ENCODE measurements at regions not wholly inside any gene's neighbourhood (a gene's known extent, or its start where the extent isn't known, plus 50 kb on each side); places are given as distances from the start of the nearest gene placed in this dataset.

- Histone ChIP-seq H3F3A (ENCODE audit: insufficient read depth, low read depth) (no peaks in the 10 kb centered on the region; the same call in 1 of the 2 replicates), H3K79me2 (ENCODE audit: low read depth) (no peaks in the 10 kb centered on the region), H3K9me2 (ENCODE audit: insufficient read depth) (no peaks in the 10 kb centered on the region), H3K36me3 (ENCODE audit: low read depth) (no peaks in the 10 kb centered on the region), H4K20me1 (ENCODE audit: insufficient read depth) (no peaks in the 10 kb centered on the region), H3K4me2 (no peak overlapping the region), H3K27me3 (ENCODE audit: insufficient read depth, low read depth) (no peaks in the 10 kb centered on the region), H3K4me1 (replicated peaks; ENCODE audit: insufficient read depth) (peaks cover 15% of the 10 kb centered on the region), H2AFZ (no peak overlapping the region), H3K4me3 (no peak overlapping the region), H3K9me3 (ENCODE audit: insufficient read depth, low read depth) (no peaks in the 10 kb centered on the region), H3K27ac (no peak overlapping the region)
- TF ChIP-seq EZH2 (IDR thresholded peaks at IDR 0.05; ENCODE audit: low read depth): no peak
- TF ChIP-seq CTCF (conservative IDR thresholded peaks at IDR 0.05): no peak
- CTCF ChIA-PET: no interaction called here
- intact Hi-C loops (cut with micrococcal nuclease; ENCODE audit: unreplicated experiment): no loop called here
- POLR2A ChIA-PET (ENCODE audit: unreplicated experiment): no interaction called here
- no TSS peak for BruUV-seq (replicated peaks)
- no peak for DNase-seq
These were observed 268.0 kb upstream of the MVB12B start for GRCh38 chr9:126058591-126058990.

- no peak overlapping the region for H3K27ac ChIP-seq
- CTCF ChIA-PET: no interaction called here
- BruUV-seq (replicated peaks): no TSS peak
- H3K36me3 ChIP-seq (ENCODE audit: low read depth): no peaks in the 10 kb centered on the region
- H3K9me2 ChIP-seq (ENCODE audit: insufficient read depth): no peaks in the 10 kb centered on the region
- POLR2A ChIA-PET (ENCODE audit: unreplicated experiment): no interaction called here
- no peak overlapping the region for H3K4me2 ChIP-seq
- intact Hi-C loops (cut with micrococcal nuclease; ENCODE audit: unreplicated experiment): no loop called here
- H3K4me3 ChIP-seq: no peak overlapping the region
- no peak overlapping the region for H2AFZ ChIP-seq
- no peaks in the 10 kb centered on the region for H3K4me1 ChIP-seq (replicated peaks; ENCODE audit: insufficient read depth)
- TF ChIP-seq EZH2 (IDR thresholded peaks at IDR 0.05; ENCODE audit: low read depth) (no peak), CTCF (conservative IDR thresholded peaks at IDR 0.05) (no peak)
- DNase-seq: no peak
- H3F3A ChIP-seq (ENCODE audit: insufficient read depth, low read depth): no peaks in the 10 kb centered on the region; the same call in 1 of the 2 replicates
- no peaks in the 10 kb centered on the region for H3K79me2 ChIP-seq (ENCODE audit: low read depth)
- H3K9me3 ChIP-seq (ENCODE audit: insufficient read depth, low read depth): no peaks in the 10 kb centered on the region
- peaks cover 9% of the 10 kb centered on the region; the same call in 1 of the 2 replicates for H3K27me3 ChIP-seq (ENCODE audit: insufficient read depth, low read depth)
- no peaks in the 10 kb centered on the region for H4K20me1 ChIP-seq (ENCODE audit: insufficient read depth)
These were observed 265.1 kb upstream of the MVB12B start for GRCh38 chr9:126061575-126061974.

- H3K4me1 ChIP-seq (replicated peaks; ENCODE audit: insufficient read depth): no peaks in the 10 kb centered on the region
- H3K36me3 ChIP-seq (ENCODE audit: low read depth): no peaks in the 10 kb centered on the region
- no peak overlapping the region for H3K4me3 ChIP-seq
- no peak overlapping the region for H2AFZ ChIP-seq
- H3K9me2 ChIP-seq (ENCODE audit: insufficient read depth): no peaks in the 10 kb centered on the region
- H3K79me2 ChIP-seq (ENCODE audit: low read depth): no peaks in the 10 kb centered on the region
- H3K27ac ChIP-seq: no peak overlapping the region
- H4K20me1 ChIP-seq (ENCODE audit: insufficient read depth): no peaks in the 10 kb centered on the region
- no peaks in the 10 kb centered on the region; the same call in 1 of the 2 replicates for H3F3A ChIP-seq (ENCODE audit: insufficient read depth, low read depth)
- H3K9me3 ChIP-seq (ENCODE audit: insufficient read depth, low read depth): no peaks in the 10 kb centered on the region
- ChIA-PET CTCF (no interaction called here), POLR2A (ENCODE audit: unreplicated experiment) (no interaction called here)
- H3K27me3 ChIP-seq (ENCODE audit: insufficient read depth, low read depth): peaks cover 17% of the 10 kb centered on the region; the same call in 1 of the 2 replicates
- BruUV-seq (replicated peaks): no TSS peak
- intact Hi-C loops (cut with micrococcal nuclease; ENCODE audit: unreplicated experiment): no loop called here
- DNase-seq: no peak
- TF ChIP-seq CTCF (conservative IDR thresholded peaks at IDR 0.05) (no peak), EZH2 (IDR thresholded peaks at IDR 0.05; ENCODE audit: low read depth) (no peak)
- H3K4me2 ChIP-seq: no peak overlapping the region
These were observed 264.3 kb upstream of the MVB12B start for GRCh38 chr9:126062158-126062886.
